Progenitor cell of endocrine pancreas (in vitro differentiated cells): ENCODE measurements at regions not wholly inside any gene's neighbourhood (a gene's known extent, or its start where the extent isn't known, plus 50 kb on each side); places are given as distances from the start of the nearest gene placed in this dataset.

Experiments
- DNase-seq: peaks from one replicate; pipeline ENCODE4 v3.0.0; 2021; ENCODE audit warnings: low spot score; ENCODE audit not compliant: unreplicated experiment
- H3K27ac Mint-ChIP-seq: 2 replicates; pipeline ENCODE4 v1.8.0; 2021; ENCODE audit warnings: mild to moderate bottlenecking, moderate library complexity, mixed read lengths
- H3K27me3 Mint-ChIP-seq: 2 replicates; pipeline ENCODE4 v1.8.0; 2021; ENCODE audit warnings: mixed read lengths
- H3K36me3 Mint-ChIP-seq: 2 replicates; pipeline ENCODE4 v1.8.0; 2022; ENCODE audit warnings: mixed read lengths; ENCODE audit not compliant: insufficient read depth
- H3K4me1 Mint-ChIP-seq: 2 replicates; pipeline ENCODE4 v1.8.0; 2021; ENCODE audit warnings: low read depth, mixed read lengths
- H3K4me3 Mint-ChIP-seq: 2 replicates; pipeline ENCODE4 v1.8.0; 2021; ENCODE audit warnings: low read depth, mild to moderate bottlenecking, moderate library complexity, mixed read lengths
- H3K9me3 Mint-ChIP-seq: 2 replicates; pipeline ENCODE4 v1.8.0; 2021; ENCODE audit warnings: low read depth, mixed read lengths
- CTCF ChIP-seq: fragments of 200-600 bp; sonication (generic); IDR thresholded peaks from one replicate; pipeline ENCODE4 v1.5.0; 2021; ENCODE audit warnings: antibody characterized with exemption, mild to moderate bottlenecking; ENCODE audit not compliant: unreplicated experiment

- no peaks in the 10 kb centered on the region for H3K4me1 Mint-ChIP-seq
- no peak overlapping the region for H3K27ac Mint-ChIP-seq
- no peak for TF ChIP-seq CTCF
- no peaks in the 10 kb centered on the region for H3K27me3 Mint-ChIP-seq
- H3K4me3 Mint-ChIP-seq = no peak overlapping the region
- H3K9me3 Mint-ChIP-seq = peaks cover 30% of the 10 kb centered on the region
- peaks cover 8% of the 10 kb centered on the region for H3K36me3 Mint-ChIP-seq
- DNase-seq = no peak
Observed at GRCh38 chrX:81348388-81348787, 146.5 kb downstream of the SH3BGRL start.

- TF ChIP-seq CTCF = no peak
- Mint-ChIP-seq H3K4me1 (no peaks in the 10 kb centered on the region), H3K4me3 (no peak overlapping the region), H3K36me3 (no peaks in the 10 kb centered on the region), H3K27me3 (no peaks in the 10 kb centered on the region), H3K27ac (no peak overlapping the region), H3K9me3 (peaks cover 29% of the 10 kb centered on the region)
- no peak for DNase-seq
Observed at GRCh38 chrX:81354954-81355353, 153.1 kb downstream of the SH3BGRL start.

- H3K4me3 Mint-ChIP-seq = no peak overlapping the region
- H3K36me3 Mint-ChIP-seq = no peaks in the 10 kb centered on the region
- no peak for DNase-seq
- no peaks in the 10 kb centered on the region for H3K27me3 Mint-ChIP-seq
- no peak overlapping the region for H3K27ac Mint-ChIP-seq
- no peaks in the 10 kb centered on the region for H3K4me1 Mint-ChIP-seq
- peaks cover 26% of the 10 kb centered on the region for H3K9me3 Mint-ChIP-seq
- TF ChIP-seq CTCF = no peak
Observed at GRCh38 chrX:81355436-81355835, 153.5 kb downstream of the SH3BGRL start.

GRCh38 chrX:81367291-81367690 is 165.4 kb downstream of the SH3BGRL start:
- Mint-ChIP-seq H3K27me3 (no peaks in the 10 kb centered on the region), H3K27ac (no peak overlapping the region), H3K36me3 (no peaks in the 10 kb centered on the region), H3K4me3 (no peak overlapping the region), H3K9me3 (peaks cover 4% of the 10 kb centered on the region), H3K4me1 (no peaks in the 10 kb centered on the region)
- no peak for TF ChIP-seq CTCF
- no peak for DNase-seq

GRCh38 chrX:81377329-81377728 is 175.4 kb downstream of the SH3BGRL start:
- Mint-ChIP-seq H3K4me3 (no peak overlapping the region), H3K36me3 (no peaks in the 10 kb centered on the region), H3K4me1 (peaks cover 5% of the 10 kb centered on the region), H3K9me3 (peaks cover 3% of the 10 kb centered on the region), H3K27me3 (no peaks in the 10 kb centered on the region), H3K27ac (no peak overlapping the region)
- no peak for DNase-seq
- TF ChIP-seq CTCF = peak; percentile 61
